ENCODE measurements at regions not wholly inside any gene's neighbourhood (a gene's known extent, or its start where the extent isn't known, plus 50 kb on each side); places are given as distances from the start of the nearest gene placed in this dataset.

- no peak for TF ChIP-seq POLR2A (IDR thresholded peaks at IDR 0.05)
- TF ChIP-seq CTCF (IDR thresholded peaks at IDR 0.05 in 4 of 5, conservative IDR thresholded peaks at IDR 0.05 in 1 of 5), result no peak
These were observed 55.9 kb upstream of the ADRB1 start for GRCh38 chr10:113987805-113988204.

Data from gastrocnemius medialis (tissue), 4 donors.